ENCODE measurements at regions not wholly inside any gene's neighbourhood (a gene's known extent, or its start where the extent isn't known, plus 50 kb on each side); places are given as distances from the start of the nearest gene placed in this dataset.

DNA sequence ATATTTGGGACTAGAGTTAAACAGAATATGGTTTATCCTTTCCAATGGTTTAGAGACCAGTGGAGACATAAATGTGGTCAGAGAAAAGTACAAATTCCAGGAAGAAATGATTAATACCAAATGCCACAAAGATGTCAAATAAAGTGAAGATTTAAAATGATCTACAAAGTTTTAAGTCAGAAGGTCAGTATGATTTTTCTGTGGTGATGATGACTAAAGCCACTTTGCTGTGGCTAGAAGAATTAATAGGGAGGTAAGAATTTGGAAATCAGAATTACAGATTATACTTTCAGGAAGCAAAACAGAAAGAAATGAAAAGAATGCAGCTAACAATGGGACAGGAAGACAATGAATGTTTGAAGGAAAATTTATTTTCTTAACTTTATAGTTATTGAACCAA lies 91.5 kb upstream of the CDH7 start:
- no peak for DNase-seq (ENCODE audit: low read depth in 1 of 2, low spot score in 1 of 2)
- Histone ChIP-seq H3K27ac (replicated peaks) (no peak overlapping the region), H3K27me3 (ENCODE audit: insufficient read depth, poor library complexity, severe bottlenecking) (no peaks in the 10 kb centered on the region), H3K4me3 (replicated peaks; ENCODE audit: insufficient read depth, low read length) (no peak overlapping the region)
- TF ChIP-seq, protein P1, sequence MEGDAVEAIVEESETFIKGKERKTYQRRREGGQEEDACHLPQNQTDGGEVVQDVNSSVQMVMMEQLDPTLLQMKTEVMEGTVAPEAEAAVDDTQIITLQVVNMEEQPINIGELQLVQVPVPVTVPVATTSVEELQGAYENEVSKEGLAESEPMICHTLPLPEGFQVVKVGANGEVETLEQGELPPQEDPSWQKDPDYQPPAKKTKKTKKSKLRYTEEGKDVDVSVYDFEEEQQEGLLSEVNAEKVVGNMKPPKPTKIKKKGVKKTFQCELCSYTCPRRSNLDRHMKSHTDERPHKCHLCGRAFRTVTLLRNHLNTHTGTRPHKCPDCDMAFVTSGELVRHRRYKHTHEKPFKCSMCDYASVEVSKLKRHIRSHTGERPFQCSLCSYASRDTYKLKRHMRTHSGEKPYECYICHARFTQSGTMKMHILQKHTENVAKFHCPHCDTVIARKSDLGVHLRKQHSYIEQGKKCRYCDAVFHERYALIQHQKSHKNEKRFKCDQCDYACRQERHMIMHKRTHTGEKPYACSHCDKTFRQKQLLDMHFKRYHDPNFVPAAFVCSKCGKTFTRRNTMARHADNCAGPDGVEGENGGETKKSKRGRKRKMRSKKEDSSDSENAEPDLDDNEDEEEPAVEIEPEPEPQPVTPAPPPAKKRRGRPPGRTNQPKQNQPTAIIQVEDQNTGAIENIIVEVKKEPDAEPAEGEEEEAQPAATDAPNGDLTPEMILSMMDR (IDR thresholded peaks at IDR 0.05; ENCODE audit: insufficient read depth, low read length), result no peak
- no peak for TF ChIP-seq SPI1 (IDR thresholded peaks at IDR 0.05; ENCODE audit: borderline replicate concordance, low read depth)
- no peak for TF ChIP-seq GABPA (IDR thresholded peaks at IDR 0.05; ENCODE audit: low read depth)
- TF ChIP-seq REST (IDR thresholded peaks at IDR 0.05; ENCODE audit: insufficient replicate concordance, low read depth), result no peak
- no peak for TF ChIP-seq POLR2AphosphoS5 (IDR thresholded peaks at IDR 0.05; ENCODE audit: low read depth)

DNA sequence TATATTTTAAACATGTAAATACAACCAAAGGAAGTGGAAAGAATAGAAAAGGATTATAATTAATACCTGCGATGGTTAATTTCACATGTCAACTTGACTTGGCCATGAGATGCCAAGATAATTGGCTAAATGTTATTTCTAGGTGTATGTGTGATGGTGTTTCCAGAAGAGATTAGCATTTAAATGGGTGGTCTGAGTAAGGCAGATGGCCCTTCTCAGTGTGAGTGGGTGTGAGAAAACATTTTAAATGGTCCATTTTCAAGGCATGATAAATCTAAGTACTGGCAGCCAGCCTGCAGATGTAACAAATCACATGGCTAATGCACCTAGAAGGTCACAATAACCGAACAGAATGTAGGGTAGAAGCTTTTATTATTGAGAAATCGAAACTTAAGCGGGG lies 99.6 kb upstream of the CDH7 start:
- H3K4me3 ChIP-seq (replicated peaks; ENCODE audit: insufficient read depth, low read length), result no peak overlapping the region

DNA sequence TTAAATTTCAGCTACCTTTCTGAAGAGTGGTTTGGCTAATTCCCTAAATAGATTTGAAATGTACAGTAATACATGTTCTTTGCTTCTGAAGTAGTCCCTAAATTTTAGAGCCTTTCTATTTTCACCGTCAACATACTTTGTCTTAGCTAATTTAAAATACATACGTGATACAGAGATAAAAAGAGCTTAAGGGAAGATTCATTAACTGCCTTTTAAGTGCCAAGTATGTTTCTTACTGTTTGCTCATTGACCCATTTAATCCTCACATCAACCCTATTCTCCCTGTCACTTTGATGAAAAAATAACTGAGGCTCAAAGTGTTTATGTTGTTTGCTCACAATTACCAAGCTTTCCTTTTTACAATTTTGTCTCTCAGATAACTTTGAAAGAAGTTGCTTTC lies 118.6 kb upstream of the CDH7 start:
- TF ChIP-seq, protein P1 (IDR thresholded peaks at IDR 0.05; ENCODE audit: insufficient read depth, low read length), result no peak
- TF ChIP-seq GABPA (IDR thresholded peaks at IDR 0.05; ENCODE audit: low read depth) (no peak), POLR2AphosphoS5 (IDR thresholded peaks at IDR 0.05; ENCODE audit: low read depth) (no peak), REST (IDR thresholded peaks at IDR 0.05; ENCODE audit: insufficient replicate concordance, low read depth) (no peak), SPI1 (IDR thresholded peaks at IDR 0.05; ENCODE audit: borderline replicate concordance, low read depth) (no peak)
- no peaks in the 10 kb centered on the region for H3K27me3 ChIP-seq (ENCODE audit: insufficient read depth, poor library complexity, severe bottlenecking)
- no peak overlapping the region for H3K4me3 ChIP-seq (replicated peaks; ENCODE audit: insufficient read depth, low read length)
- no peak overlapping the region for H3K27ac ChIP-seq (replicated peaks)
- DNase-seq (ENCODE audit: low read depth in 1 of 2, low spot score in 1 of 2), result no peak

More for the DNA sequence above, 99.6 kb upstream of the CDH7 start:
- TF ChIP-seq POLR2AphosphoS5 (IDR thresholded peaks at IDR 0.05; ENCODE audit: low read depth), result no peak
- no peak for TF ChIP-seq REST (IDR thresholded peaks at IDR 0.05; ENCODE audit: insufficient replicate concordance, low read depth)
- TF ChIP-seq, protein P1 (IDR thresholded peaks at IDR 0.05; ENCODE audit: insufficient read depth, low read length), result no peak
- TF ChIP-seq GABPA (IDR thresholded peaks at IDR 0.05; ENCODE audit: low read depth), result no peak
- TF ChIP-seq SPI1 (IDR thresholded peaks at IDR 0.05; ENCODE audit: borderline replicate concordance, low read depth), result no peak
- no peak overlapping the region for H3K27ac ChIP-seq (replicated peaks)
- no peak for DNase-seq (ENCODE audit: low read depth in 1 of 2, low spot score in 1 of 2)
- no peaks in the 10 kb centered on the region for H3K27me3 ChIP-seq (ENCODE audit: insufficient read depth, poor library complexity, severe bottlenecking)
